GM23248 (cell line): ENCODE measurements at regions not wholly inside any gene's neighbourhood (a gene's known extent, or its start where the extent isn't known, plus 50 kb on each side); places are given as distances from the start of the nearest gene placed in this dataset.

Source experiments
- DNase-seq: peaks from one replicate; pipeline ENCODE4 v3.0.0-alpha.2; 2015
- H2AFZ ChIP-seq: fragments of 200-600 bp; sonication (generic); 2 replicates; pipeline ENCODE4 v1.6.1; 2016; ENCODE audit warnings: antibody characterized with exemption
- H3F3A ChIP-seq: fragments of 200-600 bp; sonication (generic); 2 replicates; pipeline ENCODE4 v1.6.1; 2016; ENCODE audit warnings: mild to moderate bottlenecking, antibody characterized with exemption, mixed run types; ENCODE audit not compliant: insufficient read depth
- H3K27ac ChIP-seq: fragments of 200-600 bp; sonication (generic); 2 replicates; pipeline ENCODE4 v1.5.1; 2016; ENCODE audit warnings: mild to moderate bottlenecking
- H3K27me3 ChIP-seq: fragments of 200-600 bp; sonication (generic); replicated peaks from 2 replicates; pipeline ENCODE4 v1.6.1; 2016; ENCODE audit warnings: mild to moderate bottlenecking; ENCODE audit not compliant: insufficient read depth
- H3K36me3 ChIP-seq: fragments of 200-600 bp; sonication (generic); 2 replicates; pipeline ENCODE4 v1.6.1; 2016; ENCODE audit warnings: low read depth, mild to moderate bottlenecking
- H3K4me1 ChIP-seq: fragments of 200-600 bp; sonication (generic); 2 replicates; pipeline ENCODE4 v1.6.1; 2016; ENCODE audit warnings: mild to moderate bottlenecking; ENCODE audit not compliant: insufficient read depth
- H3K4me2 ChIP-seq: fragments of 200-600 bp; sonication (generic); one replicate; pipeline ENCODE4 v1.6.1; 2016; ENCODE audit warnings: mild to moderate bottlenecking; ENCODE audit not compliant: unreplicated experiment
- H3K4me3 ChIP-seq: fragments of 200-600 bp; sonication (generic); 2 replicates; pipeline ENCODE4 v1.5.1; 2016; ENCODE audit warnings: mild to moderate bottlenecking
- H3K79me2 ChIP-seq: fragments of 200-600 bp; sonication (generic); 2 replicates; pipeline ENCODE4 v1.6.1; 2016; ENCODE audit warnings: mild to moderate bottlenecking; ENCODE audit not compliant: insufficient read depth
- H3K9ac ChIP-seq: fragments of 200-600 bp; sonication (generic); 2 replicates; pipeline ENCODE4 v1.6.1; 2016; ENCODE audit warnings: mild to moderate bottlenecking
- H3K9me2 ChIP-seq: fragments of 200-600 bp; sonication (generic); 2 replicates; pipeline ENCODE4 v1.6.1; 2016; ENCODE audit warnings: mixed run types, mild to moderate bottlenecking, moderate library complexity; ENCODE audit not compliant: insufficient read depth
- H3K9me3 ChIP-seq: fragments of 200-600 bp; sonication (generic); one replicate; pipeline ENCODE4 v1.6.1; 2017; ENCODE audit warnings: low read depth
- H4K20me1 ChIP-seq: fragments of 200-600 bp; sonication (generic); 2 replicates; pipeline ENCODE4 v1.6.0; 2016; ENCODE audit not compliant: insufficient read depth
- EZH2 ChIP-seq: fragments of 200-600 bp; sonication (generic); IDR thresholded peaks from 2 replicates; pipeline ENCODE4 v1.6.1; 2018; ENCODE audit warnings: antibody characterized with exemption, mild to moderate bottlenecking; ENCODE audit not compliant: insufficient read depth, poor library complexity, severe bottlenecking
- EZH2phosphoT487 ChIP-seq: fragments of 200-600 bp; sonication (generic); IDR thresholded peaks from 2 replicates; pipeline ENCODE4 v1.6.1; 2018; ENCODE audit warnings: antibody characterized with exemption, moderate library complexity, mild to moderate bottlenecking, low read depth; ENCODE audit not compliant: insufficient read depth
- WGBS, 2 experiments: methylation state at CpG; one replicate each; pipeline ENCODE4 v1.1.6; 2015 to 2017; ENCODE audit warnings: low lambda C conversion rate in 2 of 2, low coverage in 1 of 2; ENCODE audit errors: missing lambda C conversion rate in 2 of 2; 5-methylcytosine and 5-hydroxymethylcytosine counted together
- in situ Hi-C: fragments of 300-500 bp; cut with MboI; formaldehyde crosslinking; loops from 2 replicates; pipeline ENCODE4 v1.15.0; 2020

- no peak for DNase-seq
- Histone ChIP-seq H3K9me2 (no peaks in the 10 kb centered on the region), H3K4me2 (no peak overlapping the region), H3K27ac (no peak overlapping the region), H4K20me1 (no peaks in the 10 kb centered on the region), H3K9ac (no peak overlapping the region), H3K4me3 (no peak overlapping the region), H3K27me3 (no peaks in the 10 kb centered on the region), H3K79me2 (no peaks in the 10 kb centered on the region), H3K4me1 (no peaks in the 10 kb centered on the region), H3K9me3 (no peaks in the 10 kb centered on the region), H2AFZ (no peak overlapping the region), H3F3A (no peaks in the 10 kb centered on the region), H3K36me3 (no peaks in the 10 kb centered on the region)
- in situ Hi-C loops: no loop called here
- TF ChIP-seq EZH2 (no peak), EZH2phosphoT487 (no peak)
- WGBS, 2 experiments: 23 to 39% methylated on average over 23 to 25 of the region's 25 CpGs
These were observed 180.4 kb downstream of the KIF26A start for GRCh38 chr14:104318558-104319490.

DNA sequence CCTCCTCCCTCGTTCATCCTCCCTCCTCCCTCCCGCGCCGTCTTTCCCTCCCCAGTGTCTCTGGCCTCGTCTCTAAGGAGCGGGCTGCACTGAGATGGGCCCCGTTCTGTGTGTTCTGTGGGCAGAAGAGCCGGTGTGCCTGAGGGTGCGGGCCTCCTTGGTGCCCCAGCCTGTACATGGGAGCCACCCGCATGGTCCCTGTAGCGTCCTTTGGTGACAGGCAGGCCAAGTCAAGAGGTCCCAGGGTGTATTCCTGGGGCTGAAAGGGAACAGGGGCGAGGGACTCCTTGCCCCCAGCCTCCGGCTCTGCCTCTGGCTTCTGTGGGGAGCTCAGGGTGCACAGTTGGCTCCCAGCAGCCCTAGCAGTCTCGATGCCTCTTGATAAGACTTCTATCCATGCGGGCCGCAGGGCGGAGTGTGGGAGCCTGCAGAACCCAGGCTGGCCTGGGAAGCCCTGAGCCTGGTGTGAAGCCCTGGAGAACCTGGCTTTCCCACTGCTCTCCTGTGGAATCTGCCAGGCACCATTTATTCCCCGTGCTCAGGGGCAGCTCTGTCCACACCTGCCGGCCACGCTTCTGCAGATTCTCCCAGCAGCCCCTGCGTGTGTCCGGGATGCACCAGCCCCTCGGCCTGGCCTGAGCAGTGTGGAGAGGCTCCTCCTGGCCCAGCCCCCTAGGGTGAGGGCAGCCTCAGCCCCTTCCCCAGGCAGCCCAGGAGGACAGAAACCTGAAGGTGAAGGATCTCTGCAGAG is 181.3 kb downstream of the KIF26A start:
- H4K20me1 ChIP-seq: no peaks in the 10 kb centered on the region
- 46 to 54% methylated on average over 21 to 23 of the region's 23 CpGs for WGBS, 2 experiments
- no peak for DNase-seq
- TF ChIP-seq EZH2phosphoT487: no peak
- no peak for TF ChIP-seq EZH2
- no peaks in the 10 kb centered on the region for H3K27me3 ChIP-seq
- no peak overlapping the region for H2AFZ ChIP-seq
- in situ Hi-C loops: no loop called here
- no peaks in the 10 kb centered on the region for H3K9me2 ChIP-seq
- H3K36me3 ChIP-seq: no peaks in the 10 kb centered on the region
- no peak overlapping the region for H3K27ac ChIP-seq
- H3K9me3 ChIP-seq: no peaks in the 10 kb centered on the region
- no peaks in the 10 kb centered on the region for H3F3A ChIP-seq
- no peak overlapping the region for H3K9ac ChIP-seq
- no peak overlapping the region for H3K4me3 ChIP-seq
- H3K79me2 ChIP-seq: no peaks in the 10 kb centered on the region
- H3K4me1 ChIP-seq: no peaks in the 10 kb centered on the region
- H3K4me2 ChIP-seq: no peak overlapping the region

- H3F3A ChIP-seq: no peaks in the 10 kb centered on the region
- H4K20me1 ChIP-seq: no peaks in the 10 kb centered on the region
- in situ Hi-C loops: no loop called here
- H2AFZ ChIP-seq: no peak overlapping the region
- H3K4me1 ChIP-seq: no peaks in the 10 kb centered on the region
- H3K9ac ChIP-seq: no peak overlapping the region
- no peaks in the 10 kb centered on the region for H3K36me3 ChIP-seq
- H3K4me3 ChIP-seq: no peak overlapping the region
- TF ChIP-seq EZH2phosphoT487: no peak
- TF ChIP-seq EZH2: no peak
- WGBS, 2 experiments: 3 to 5% methylated on average over 16 to 20 of the region's 20 CpGs
- no peak overlapping the region for H3K4me2 ChIP-seq
- H3K9me3 ChIP-seq: no peaks in the 10 kb centered on the region
- DNase-seq: no peak
- no peaks in the 10 kb centered on the region for H3K27me3 ChIP-seq
- no peaks in the 10 kb centered on the region for H3K79me2 ChIP-seq
- no peak overlapping the region for H3K27ac ChIP-seq
- no peaks in the 10 kb centered on the region for H3K9me2 ChIP-seq
These were observed 182.3 kb downstream of the KIF26A start for GRCh38 chr14:104320611-104321086.

GRCh38 chr14:104321088-104321801 is 182.9 kb downstream of the KIF26A start:
- Histone ChIP-seq H3K9me2 (no peaks in the 10 kb centered on the region), H3K36me3 (no peaks in the 10 kb centered on the region), H3K27me3 (no peaks in the 10 kb centered on the region), H3F3A (no peaks in the 10 kb centered on the region), H3K79me2 (no peaks in the 10 kb centered on the region), H3K9me3 (no peaks in the 10 kb centered on the region), H2AFZ (no peak overlapping the region), H4K20me1 (no peaks in the 10 kb centered on the region), H3K27ac (no peak overlapping the region), H3K4me3 (no peak overlapping the region), H3K4me1 (no peaks in the 10 kb centered on the region), H3K4me2 (no peak overlapping the region), H3K9ac (no peak overlapping the region)
- in situ Hi-C loops: no loop called here
- 16 to 18% methylated on average over 22 of the region's 24 CpGs for WGBS, 2 experiments
- no peak for DNase-seq
- TF ChIP-seq EZH2phosphoT487 (no peak), EZH2 (no peak)
